ENCODE measurements at regions not wholly inside any gene's neighbourhood (a gene's known extent, or its start where the extent isn't known, plus 50 kb on each side); places are given as distances from the start of the nearest gene placed in this dataset.
"Not testable (repeated sequence)": the region's sequence is repeated elsewhere in the genome, so short reads cannot be mapped to it uniquely, and the experiment has no call there.

DNA sequence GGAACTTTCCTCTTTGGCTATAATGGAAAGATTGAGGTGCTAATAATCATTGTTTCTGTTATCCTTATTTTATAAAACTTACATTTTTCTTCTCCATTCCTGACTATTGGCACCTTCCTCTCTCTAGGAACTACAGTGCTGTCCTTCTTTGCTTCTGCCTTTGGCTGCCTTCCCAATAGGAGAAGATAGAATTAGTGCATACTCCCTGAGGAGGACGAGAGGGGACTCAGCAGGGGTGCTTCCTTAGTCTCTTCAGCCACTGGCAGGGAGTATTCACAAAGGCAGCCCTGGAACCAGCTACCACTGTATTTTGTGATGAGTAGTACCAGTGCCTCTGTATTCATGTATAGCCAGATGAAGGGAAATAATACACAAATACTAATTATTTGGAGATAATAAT lies 208.5 kb downstream of the FOXG1 start:
- no peak for DNase-seq
- TF ChIP-seq GATA1 (IDR thresholded peaks at IDR 0.05; ENCODE audit: low read depth, low read length) (no peak), POLR2A (IDR thresholded peaks at IDR 0.05; ENCODE audit: low read length) (no peak)

DNA sequence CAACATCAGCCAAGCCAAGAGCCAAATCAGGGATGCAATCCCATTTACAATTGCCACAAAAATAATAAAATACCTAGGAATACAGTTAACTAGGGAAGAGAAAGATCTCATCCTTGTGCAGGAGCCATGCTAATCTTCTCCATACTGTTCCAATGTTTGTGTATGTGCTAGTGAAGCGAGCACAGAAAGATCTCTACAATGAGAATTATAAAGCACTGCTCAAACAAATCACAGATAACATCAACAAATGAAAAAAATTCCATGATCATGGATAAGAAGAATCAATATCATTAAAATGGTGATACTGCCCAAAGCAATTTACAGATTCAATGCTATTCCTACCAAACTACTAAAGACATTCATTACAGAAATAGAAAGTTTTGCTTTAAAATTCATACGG lies 215.6 kb downstream of the FOXG1 start:
- TF ChIP-seq POLR2A (IDR thresholded peaks at IDR 0.05; ENCODE audit: low read length) = no peak
- TF ChIP-seq GATA1 (IDR thresholded peaks at IDR 0.05; ENCODE audit: low read depth, low read length) = no peak
- DNase-seq = no peak

- TF ChIP-seq GATA1 (IDR thresholded peaks at IDR 0.05; ENCODE audit: low read depth, low read length) (no peak), POLR2A (IDR thresholded peaks at IDR 0.05; ENCODE audit: low read length) (no peak)
- DNase-seq = no peak
These were observed 216.7 kb downstream of the FOXG1 start for GRCh38 chr14:28983279-28983678.

DNA sequence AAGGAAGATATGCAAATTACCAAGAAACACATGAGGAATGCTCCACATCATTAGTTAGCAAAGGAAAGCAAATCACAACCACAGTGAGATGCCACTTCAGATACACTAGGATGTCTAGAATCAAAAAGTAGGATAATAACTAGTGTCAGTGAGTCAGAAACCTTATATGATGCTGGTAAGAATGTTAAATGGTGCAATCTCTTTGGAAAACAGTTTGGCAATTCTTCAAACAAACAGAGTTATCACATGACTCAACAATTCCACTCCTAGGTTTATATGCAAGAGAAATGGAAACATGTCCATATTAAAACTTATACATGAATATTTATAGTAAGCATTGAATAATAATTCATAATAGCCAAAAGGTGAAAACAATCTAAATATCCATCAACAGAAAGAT lies 220.9 kb downstream of the FOXG1 start:
- DNase-seq = no peak
- TF ChIP-seq GATA1 (IDR thresholded peaks at IDR 0.05; ENCODE audit: low read depth, low read length) (no peak), POLR2A (IDR thresholded peaks at IDR 0.05; ENCODE audit: low read length) (no peak)

DNA sequence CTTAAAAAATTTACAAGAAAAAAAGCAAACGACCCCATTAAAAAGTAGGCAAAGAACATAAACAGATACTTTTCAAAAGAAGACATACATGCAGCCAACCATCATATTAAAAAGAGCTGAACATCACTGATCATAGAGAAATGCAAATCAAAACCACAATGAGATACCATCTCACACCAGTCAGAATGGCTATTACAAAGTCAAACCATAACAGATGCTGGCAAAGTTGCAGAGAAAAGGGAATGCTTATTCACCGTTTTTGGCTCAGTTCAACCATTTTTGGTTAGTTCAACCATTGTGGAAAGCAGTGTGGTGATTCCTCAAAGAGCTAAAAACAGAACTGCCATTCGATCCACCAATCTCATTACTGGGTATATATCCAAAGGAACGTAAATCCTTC lies 230.6 kb downstream of the FOXG1 start:
- not testable (repeated sequence) for DNase-seq

GRCh38 chr14:28999656-29000055 lies 233.1 kb downstream of the FOXG1 start:
- TF ChIP-seq POLR2A (IDR thresholded peaks at IDR 0.05; ENCODE audit: low read length) = no peak
- no peak for TF ChIP-seq GATA1 (IDR thresholded peaks at IDR 0.05; ENCODE audit: low read depth, low read length)

GRCh38 chr14:29005647-29006046 lies 239.1 kb downstream of the FOXG1 start:
- TF ChIP-seq GATA1 (IDR thresholded peaks at IDR 0.05; ENCODE audit: low read depth, low read length) (no peak), POLR2A (IDR thresholded peaks at IDR 0.05; ENCODE audit: low read length) (no peak)
- no peak for DNase-seq

More at GRCh38 chr14:28999656-29000055, 233.1 kb downstream of the FOXG1 start:
- DNase-seq = no peak

DNA sequence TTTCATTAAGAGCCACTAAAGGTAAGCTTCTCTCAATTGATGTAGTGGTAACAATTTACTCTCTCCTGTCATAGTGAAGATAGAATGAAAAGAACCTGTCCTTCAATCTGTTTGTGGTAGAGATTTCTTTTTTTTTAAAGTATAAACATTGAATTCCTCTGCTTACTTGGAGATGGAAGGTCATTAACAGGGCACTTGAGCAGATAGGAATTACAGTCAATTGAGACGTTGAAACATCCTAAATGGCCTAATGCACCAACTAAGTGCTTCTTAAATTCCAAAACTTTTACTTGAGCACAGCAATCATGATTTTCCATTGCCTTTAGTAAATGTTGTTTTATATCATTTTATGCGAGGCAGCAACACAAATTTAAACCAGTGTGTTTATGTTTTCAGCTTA lies 241.4 kb downstream of the FOXG1 start:
- TF ChIP-seq GATA1 (IDR thresholded peaks at IDR 0.05; ENCODE audit: low read depth, low read length) (no peak), POLR2A (IDR thresholded peaks at IDR 0.05; ENCODE audit: low read length) (no peak)
- no peak for DNase-seq

DNA sequence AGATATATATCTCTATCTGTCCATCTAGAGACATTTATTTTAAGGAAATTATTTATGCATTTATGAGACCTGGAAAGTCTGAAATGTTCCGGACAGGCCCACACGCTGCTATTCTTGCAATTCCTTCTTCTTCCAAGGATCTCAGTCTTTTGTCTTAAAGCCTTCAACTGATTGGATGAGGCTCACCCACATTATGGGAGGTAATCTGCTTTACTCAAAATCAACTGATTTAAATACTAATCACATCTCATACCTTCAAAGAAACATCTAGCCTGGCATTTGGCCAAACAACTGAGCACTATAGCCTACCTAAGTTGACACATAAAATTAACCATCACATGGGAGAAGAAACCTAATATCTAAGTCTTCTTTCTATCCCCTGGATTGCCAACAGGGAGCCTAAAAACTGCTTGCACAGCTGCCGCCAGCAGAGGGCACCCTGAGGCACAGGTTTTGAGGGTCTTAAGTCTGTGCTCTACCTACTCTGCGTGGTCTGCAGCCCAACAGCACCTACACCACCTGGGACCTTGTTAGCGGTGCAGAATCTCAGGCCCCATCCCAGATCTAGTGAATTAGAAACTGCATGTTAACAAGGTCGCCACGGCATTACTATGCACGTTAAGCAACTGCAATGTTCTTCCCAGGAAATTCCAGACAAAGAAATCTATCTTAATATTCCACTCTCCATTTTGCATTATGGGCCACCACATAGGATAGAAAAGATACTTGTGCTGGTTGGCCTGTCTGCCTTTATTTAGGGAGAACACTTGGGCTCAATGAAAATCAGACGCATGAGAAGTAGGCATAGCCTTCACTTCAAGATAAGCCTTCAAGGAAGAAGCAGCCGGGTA lies 249.7 kb downstream of the FOXG1 start:
- peak; percentile 1 to 21 for DNase-seq
- TF ChIP-seq GATA1 (IDR thresholded peaks at IDR 0.05; ENCODE audit: low read depth, low read length) = no peak
- no peak for TF ChIP-seq POLR2A (IDR thresholded peaks at IDR 0.05; ENCODE audit: low read length)

GRCh38 chr14:29023505-29023904 lies 256.9 kb downstream of the FOXG1 start:
- not testable (repeated sequence) for DNase-seq

- not testable (repeated sequence) for DNase-seq
These were observed 260.9 kb downstream of the FOXG1 start for GRCh38 chr14:29027441-29027840.

DNA sequence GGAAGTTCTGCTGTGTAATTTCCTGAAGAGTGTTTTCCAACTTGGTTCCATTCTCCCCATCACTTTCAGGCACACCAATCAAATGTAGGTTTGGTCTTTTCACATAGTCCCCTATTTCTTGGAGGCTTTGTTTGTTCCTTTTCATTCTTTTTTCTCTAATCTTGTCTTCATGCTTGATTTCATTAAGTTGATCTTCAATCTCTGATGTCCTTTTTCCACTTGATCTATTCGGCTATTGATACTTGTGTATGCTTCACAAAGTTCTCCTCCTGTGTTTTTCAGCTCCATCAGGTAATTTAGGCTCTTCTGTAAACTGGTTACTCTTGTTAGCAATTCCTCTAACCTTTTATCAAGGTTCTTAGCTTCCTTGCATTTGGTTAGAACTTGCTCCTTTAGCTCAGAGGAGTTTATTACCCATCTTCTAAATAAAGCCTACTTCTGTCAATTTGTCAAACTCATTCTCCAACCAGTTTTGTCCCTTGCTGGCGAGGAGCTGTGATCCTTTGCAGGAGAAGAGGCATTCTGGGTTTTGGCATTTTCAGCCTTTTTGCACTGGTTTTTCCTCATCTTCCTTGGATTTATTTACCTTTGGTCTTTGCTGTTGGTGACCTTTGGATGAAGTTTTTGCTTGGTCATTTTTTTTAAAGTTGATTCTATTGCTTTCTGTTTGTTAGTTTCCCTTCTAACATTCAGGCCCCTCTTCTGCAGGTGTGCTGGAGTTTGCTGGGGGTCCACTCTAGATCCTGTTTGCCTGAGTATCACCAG lies 261.5 kb downstream of the FOXG1 start:
- not testable (repeated sequence) for DNase-seq

DNA sequence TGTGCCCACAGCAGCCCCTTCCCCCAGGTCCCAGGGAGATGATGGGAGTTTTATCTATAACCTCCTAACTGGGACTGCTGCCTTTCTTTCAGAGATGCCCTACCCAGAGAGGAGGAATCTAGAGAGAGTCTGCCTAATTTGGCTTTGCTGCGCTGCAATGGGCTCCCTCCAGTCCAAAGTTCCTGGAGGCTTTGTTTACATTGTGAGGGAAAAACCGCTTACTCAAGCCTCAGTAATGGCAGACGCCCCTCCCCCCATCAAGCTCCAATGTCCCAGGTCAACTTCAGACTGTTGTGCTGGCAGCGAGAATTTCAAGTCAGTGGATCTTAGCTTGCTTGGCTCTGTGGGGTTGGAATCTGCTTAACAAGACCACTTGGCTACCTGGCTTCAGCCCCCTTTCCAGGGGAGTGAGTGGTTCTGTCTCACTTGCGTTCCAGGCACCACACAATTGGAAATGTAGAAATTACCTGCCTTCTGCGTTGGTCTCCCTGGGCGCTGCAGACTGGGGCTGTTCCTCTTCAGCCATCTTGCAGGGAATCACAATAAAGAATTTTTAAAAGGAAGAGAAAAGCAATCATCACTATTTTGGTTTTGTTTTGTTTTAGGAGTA lies 262.5 kb downstream of the FOXG1 start:
- TF ChIP-seq GATA1 (IDR thresholded peaks at IDR 0.05; ENCODE audit: low read depth, low read length) (no peak), POLR2A (IDR thresholded peaks at IDR 0.05; ENCODE audit: low read length) (no peak)
- no peak for DNase-seq

DNA sequence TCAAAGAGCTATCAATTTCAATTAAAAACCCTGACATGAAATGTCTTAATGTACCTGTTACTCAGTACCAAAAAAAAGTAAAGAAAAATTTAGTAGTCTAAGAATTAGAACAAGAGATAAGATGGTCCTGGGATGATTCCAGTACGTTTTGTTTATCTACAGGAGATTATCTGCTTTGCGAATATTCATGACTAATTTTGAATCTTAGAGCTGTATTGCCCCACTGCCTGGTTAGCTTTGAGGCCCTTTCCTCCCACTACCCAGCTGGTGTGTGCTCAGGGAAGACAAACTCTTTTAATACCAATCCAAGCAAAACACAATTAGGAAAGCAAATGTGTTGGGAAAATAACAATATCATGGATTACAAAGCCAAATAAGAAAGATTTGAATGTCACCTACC lies 263.5 kb downstream of the FOXG1 start:
- TF ChIP-seq GATA1 (IDR thresholded peaks at IDR 0.05; ENCODE audit: low read depth, low read length) (no peak), POLR2A (IDR thresholded peaks at IDR 0.05; ENCODE audit: low read length) (no peak)
- no peak for DNase-seq

GRCh38 chr14:29030970-29031369 lies 264.4 kb downstream of the FOXG1 start:
- TF ChIP-seq GATA1 (IDR thresholded peaks at IDR 0.05; ENCODE audit: low read depth, low read length) = no peak
- DNase-seq = no peak
